Psoas muscle (tissue), 7 donors: ENCODE measurements at regions not wholly inside any gene's neighbourhood (a gene's known extent, or its start where the extent isn't known, plus 50 kb on each side); places are given as distances from the start of the nearest gene placed in this dataset.

Source experiments
- ATAC-seq, 4 donors: fragments of 200-7000 bp; cut with Tn5 transposase; one replicate each; pipeline ENCODE4 v1.9.1; 2020; ENCODE audit warnings: moderate library complexity in 3 of 4, mild to moderate bottlenecking in 2 of 4
- DNase-seq, 2 donors: peaks; one replicate each; pipeline ENCODE4 v3.0.0-alpha.2; 2020
- H3K27ac ChIP-seq: fragments of 200-600 bp; one replicate; pipeline ENCODE4 v1.8.0; 2022
- H3K27me3 ChIP-seq, 3 donors: fragments of 200-600 bp in 1 of 3; one replicate each; pipeline versions ENCODE4 v1.6.1 to v1.8.0; 2013 to 2022; ENCODE audit warnings: low read length in 2 of 3, mild to moderate bottlenecking in 2 of 3, moderate library complexity in 1 of 3; ENCODE audit not compliant: insufficient read depth in 3 of 3
- H3K36me3 ChIP-seq, 2 donors: fragments of 200-600 bp in 1 of 2; one replicate each; pipeline versions ENCODE4 v1.6.1 to v1.8.0; 2013 to 2022; ENCODE audit warnings: low read depth in 1 of 2, mild to moderate bottlenecking in 1 of 2, moderate library complexity in 1 of 2; ENCODE audit not compliant: insufficient read depth in 1 of 2
- H3K4me1 ChIP-seq: fragments of 200-600 bp; one replicate; pipeline ENCODE4 v1.8.0; 2022
- H3K4me3 ChIP-seq: fragments of 200-600 bp; one replicate; pipeline ENCODE4 v1.8.0; 2022; ENCODE audit warnings: mild to moderate bottlenecking
- H3K9me3 ChIP-seq: fragments of 200-600 bp; one replicate; pipeline ENCODE4 v1.8.0; 2022
- CTCF ChIP-seq: fragments of 200-600 bp; IDR thresholded peaks from one replicate; pipeline ENCODE4 v1.8.0; 2022; ENCODE audit warnings: antibody characterized with exemption
- WGBS, 3 donors: extraction: QIAGEN DNeasy Blood & Tissue Kit; methylation state at CpG; one replicate each; pipeline versions ENCODE4 v1.1.6 to v1.1.7; 2013; 5-methylcytosine and 5-hydroxymethylcytosine counted together
- intact Hi-C, 2 donors: fragments of 100-400 bp; cut with DNase I; formaldehyde crosslinking; loops; one replicate each; pipeline versions ENCODE4 v1.11.0 to v1.14.2; 2022
- donor health status: healthy with polysubstance abuse.
- donor health status: DM: no; HTN: no; CAD: no; lungs with moderate emphysema.
- donor health status: Bipolar disorder and iron deficiency.
- donor health status: healthy.
- donor health status: DM: yes; HTN: yes; CAD: no.
- donor health status: DM: no; HTN: no; CAD: no.
- donor health status: DM: yes; HTN: yes; CAD: no.

DNA sequence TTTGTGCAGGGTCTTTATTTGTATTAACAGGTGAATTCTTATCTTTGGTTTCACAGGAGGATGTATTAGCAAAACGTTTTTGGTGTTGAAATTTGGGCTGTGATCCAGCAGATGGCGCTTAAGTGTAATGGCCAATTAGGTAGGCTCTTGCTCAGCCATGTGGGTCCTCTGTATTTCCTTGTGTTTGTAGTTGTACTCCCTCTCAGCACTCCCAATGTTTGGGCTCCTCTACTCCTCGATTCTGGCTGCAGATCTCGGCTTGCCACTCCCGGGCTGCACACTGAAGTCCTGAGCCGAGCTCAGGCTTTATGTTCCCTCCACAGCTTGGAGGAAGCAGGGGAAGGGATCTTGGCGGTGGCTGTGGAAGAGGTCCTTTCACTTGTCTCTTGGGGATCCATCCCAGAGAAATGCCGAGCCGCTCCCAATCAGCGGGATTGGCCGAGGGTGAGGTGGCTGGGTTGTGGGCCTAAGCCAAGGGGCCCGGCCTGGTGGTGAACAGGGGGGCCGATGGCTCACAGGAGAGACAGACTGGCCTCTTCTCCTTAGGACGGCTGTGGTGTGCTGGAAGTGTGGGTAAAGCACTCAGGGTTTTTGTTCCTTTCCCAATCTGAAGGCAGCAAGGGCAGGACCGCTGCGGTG lies 133.7 kb downstream of the AEBP2 start:
- Histone ChIP-seq H3K9me3 (no peaks in the 10 kb centered on the region), H3K27me3 (no peaks in the 10 kb centered on the region), H3K27ac (no peak overlapping the region), H3K4me1 (peaks cover 16% of the 10 kb centered on the region), H3K4me3 (no peak overlapping the region), H3K36me3 (no peaks in the 10 kb centered on the region)
- TF ChIP-seq CTCF = peak; percentile 9
- DNase-seq = no peak
- WGBS, 3 donors = 83 to 89% (median 87%) methylated on average over 16 of the region's 16 CpGs
- intact Hi-C loops = no loop called here
- ATAC-seq = no peak

- Histone ChIP-seq H3K36me3 (no peaks in the 10 kb centered on the region), H3K4me1 (peaks cover 16% of the 10 kb centered on the region), H3K27me3 (no peaks in the 10 kb centered on the region), H3K9me3 (no peaks in the 10 kb centered on the region), H3K4me3 (no peak overlapping the region), H3K27ac (no peak overlapping the region)
- 94 to 97% (median 95%) methylated on average over 11 of the region's 11 CpGs for WGBS, 3 donors
- intact Hi-C loops = no loop called here
- TF ChIP-seq CTCF = no peak
- DNase-seq (no peak), ATAC-seq (no peak)
Measured at GRCh38 chr12:19573866-19574265, 134.6 kb downstream of the AEBP2 start.

GRCh38 chr12:19574601-19575000 lies 135.3 kb downstream of the AEBP2 start:
- Histone ChIP-seq H3K9me3 (no peaks in the 10 kb centered on the region), H3K4me3 (no peak overlapping the region), H3K27ac (no peak overlapping the region), H3K36me3 (no peaks in the 10 kb centered on the region), H3K4me1 (peaks cover 16% of the 10 kb centered on the region), H3K27me3 (no peaks in the 10 kb centered on the region)
- TF ChIP-seq CTCF = no peak
- intact Hi-C loops = no loop called here
- DNase-seq (no peak), ATAC-seq (no peak)

- H3K9me3 ChIP-seq = no peaks in the 10 kb centered on the region
- no peak overlapping the region for H3K4me3 ChIP-seq
- no peaks in the 10 kb centered on the region for H3K27me3 ChIP-seq
- H3K36me3 ChIP-seq = no peaks in the 10 kb centered on the region
- ATAC-seq = peak; percentile 32 to 61 (median 46)
- peaks cover 16% of the 10 kb centered on the region for H3K4me1 ChIP-seq
- TF ChIP-seq CTCF = no peak
- H3K27ac ChIP-seq = no peak overlapping the region
- peak in 1 of 2 donors; percentile 25 for DNase-seq
- intact Hi-C loops = no loop called here
- 28 to 36% (median 33%) methylated on average over 5 of the region's 5 CpGs for WGBS, 3 donors
Measured at GRCh38 chr12:19575337-19576243, 136.3 kb downstream of the AEBP2 start.
